GM18867 (cell line): ENCODE measurements at regions not wholly inside any gene's neighbourhood (a gene's known extent, or its start where the extent isn't known, plus 50 kb on each side); places are given as distances from the start of the nearest gene placed in this dataset.

Source experiments
- ATAC-seq: cut with Tn5 transposase; IDR thresholded peaks from one replicate; pipeline ENCODE4 v1.9.1; 2021; ENCODE audit warnings: mild to moderate bottlenecking, moderate library complexity; ENCODE audit not compliant: unreplicated experiment

DNA sequence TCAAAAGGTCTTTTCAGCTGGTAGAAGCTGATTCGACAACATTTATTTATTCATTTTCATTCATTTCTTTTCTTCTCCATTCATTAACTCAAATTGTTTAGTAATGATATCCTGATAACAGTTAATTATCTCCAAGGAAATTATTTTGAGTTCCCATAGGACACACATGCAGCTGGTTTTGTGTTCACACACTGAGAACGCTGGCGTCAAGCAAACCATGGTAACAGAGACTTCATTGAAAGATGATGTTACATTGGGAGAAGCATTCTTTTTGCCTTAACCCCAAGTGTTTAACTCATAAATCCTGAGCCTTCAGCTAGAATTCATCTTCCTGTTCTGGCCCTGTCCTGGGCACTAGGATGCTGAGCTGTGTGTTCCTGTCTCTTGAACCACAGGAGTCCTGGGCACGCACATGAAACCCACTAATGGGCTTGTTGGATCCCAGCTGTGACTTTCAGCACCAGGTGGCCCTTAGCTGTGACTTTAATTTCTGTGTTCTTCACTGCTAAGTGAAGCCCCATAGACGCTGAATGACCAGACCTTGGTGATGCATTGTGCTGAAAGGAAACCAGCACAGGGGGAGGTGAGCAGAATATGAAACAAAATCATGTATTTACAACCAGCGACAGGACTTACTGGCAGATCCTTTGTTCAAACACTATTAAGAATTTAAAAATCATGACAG, 121.5 kb upstream of the PRSS58 start:
- no peak for ATAC-seq

DNA sequence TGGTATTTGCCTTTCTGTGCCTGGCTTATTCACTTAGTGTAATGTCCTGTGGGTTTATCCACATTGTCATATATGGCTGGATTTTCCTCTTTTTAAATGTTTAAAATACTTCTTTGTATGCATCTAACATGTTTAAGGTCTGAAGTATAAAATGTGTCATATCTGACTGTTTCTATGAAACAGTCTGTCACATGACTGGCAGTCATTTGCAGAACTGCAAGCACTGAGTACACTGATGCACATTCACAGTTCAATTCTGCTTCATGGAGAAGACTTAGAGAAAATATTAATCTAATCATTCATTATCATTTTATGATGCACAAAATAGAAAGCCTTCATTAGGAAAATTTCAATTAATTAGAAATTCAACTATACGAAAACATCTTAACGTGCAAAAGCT, 119.7 kb upstream of the PRSS58 start:
- ATAC-seq: no peak

DNA sequence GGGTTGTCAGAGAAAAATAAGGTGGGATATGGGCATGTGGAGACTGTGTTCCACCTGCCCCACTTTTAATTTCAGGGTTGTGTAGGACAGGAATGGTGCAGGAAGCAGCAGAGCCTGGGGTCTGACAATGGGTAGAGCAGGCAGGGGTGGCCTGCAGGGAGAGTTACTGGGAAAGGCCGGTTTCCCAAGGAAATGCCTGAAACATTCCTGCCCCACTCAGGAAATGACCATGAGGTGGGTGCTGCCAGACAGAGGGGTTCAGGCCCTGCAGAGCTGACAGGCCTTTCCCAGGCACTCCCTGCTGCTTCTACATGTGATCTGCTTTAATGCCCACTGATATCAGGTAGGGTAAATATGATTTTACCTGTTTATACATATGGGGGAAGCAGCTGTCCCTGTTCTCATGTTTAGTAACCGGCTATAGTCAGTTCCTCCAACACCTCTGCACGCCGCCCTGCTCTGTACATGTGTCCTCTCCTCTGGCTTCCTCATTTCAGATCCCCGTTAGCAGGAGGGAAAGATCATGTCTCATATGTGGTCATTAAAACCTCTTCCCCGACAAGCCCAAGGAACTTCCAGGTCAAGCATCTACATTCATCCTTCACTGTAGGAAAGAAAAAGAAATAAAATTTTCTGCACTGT, 118.6 kb upstream of the PRSS58 start:
- no peak for ATAC-seq

DNA sequence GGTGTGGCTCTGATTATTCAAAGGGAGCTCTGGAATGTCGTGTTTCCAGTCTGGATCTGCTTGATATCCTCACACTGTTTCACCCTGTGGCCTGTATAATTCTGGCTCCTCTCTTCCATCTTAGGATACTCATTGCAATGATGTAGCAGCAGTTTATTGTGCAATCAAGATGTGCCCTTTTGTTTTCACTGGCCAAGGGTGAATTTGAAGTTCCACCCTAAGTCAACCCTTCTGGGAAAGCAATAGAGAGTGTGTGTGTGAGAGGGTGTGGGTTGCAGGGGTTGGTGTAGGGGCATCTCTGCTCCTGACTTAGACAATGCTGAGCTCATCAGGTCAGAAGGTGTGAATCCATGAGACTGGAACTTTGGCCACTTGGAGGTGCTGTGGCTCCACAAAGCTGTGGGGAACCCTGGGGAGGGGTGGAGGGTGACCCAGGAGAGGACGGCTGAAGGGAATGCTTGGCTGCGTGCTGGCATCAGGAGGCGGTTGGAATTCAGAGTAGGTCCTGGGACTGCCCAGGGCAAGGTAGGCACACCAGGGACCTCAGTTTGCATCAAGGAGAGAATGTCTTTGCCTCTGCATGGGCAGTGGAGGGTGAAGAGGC, 118.0 kb upstream of the PRSS58 start:
- ATAC-seq: no peak

DNA sequence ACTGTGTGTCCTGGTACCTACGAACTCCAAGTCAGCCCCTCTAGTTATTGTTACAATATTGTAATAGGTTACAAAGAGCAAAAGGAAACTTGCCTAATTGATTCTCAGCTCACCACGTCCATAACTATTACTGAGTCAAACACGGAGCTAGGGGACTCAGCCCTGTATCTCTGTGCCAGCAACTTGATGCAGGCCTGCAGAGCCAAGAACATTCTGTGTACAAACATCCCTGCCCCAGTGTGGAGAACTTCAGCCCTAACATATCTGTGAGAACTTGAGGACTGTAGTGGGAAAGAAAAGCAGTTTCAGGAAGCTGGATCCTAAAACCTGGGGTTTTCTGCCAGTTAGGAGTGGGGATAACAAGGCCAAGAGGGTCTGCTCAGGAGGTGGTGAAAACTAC, 114.9 kb upstream of the PRSS58 start:
- no peak for ATAC-seq

- no peak for ATAC-seq
Measured at GRCh38 chr7:142371586-142372377, 113.9 kb upstream of the PRSS58 start.

DNA sequence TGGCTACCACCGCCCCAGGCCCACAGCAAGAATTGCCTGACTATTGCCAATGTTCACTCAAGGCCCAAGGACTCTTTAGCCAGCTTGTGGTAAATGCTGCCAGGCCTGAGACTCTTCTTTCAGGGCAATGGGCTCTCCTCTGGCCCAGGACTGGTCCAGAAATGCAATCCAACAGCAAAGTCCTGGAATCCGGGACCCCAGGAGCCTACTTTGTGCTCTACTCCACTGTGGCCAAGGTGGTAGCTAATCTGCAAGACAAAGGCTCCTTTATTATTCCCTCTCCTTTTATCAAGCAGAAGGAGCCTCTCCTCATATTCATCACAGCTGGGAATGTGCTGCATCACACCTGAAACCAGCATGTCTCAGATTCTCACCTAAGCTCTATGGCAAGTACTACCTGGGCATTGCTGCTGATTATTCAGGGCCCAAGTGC, 107.6 kb upstream of the PRSS58 start:
- no peak for ATAC-seq

DNA sequence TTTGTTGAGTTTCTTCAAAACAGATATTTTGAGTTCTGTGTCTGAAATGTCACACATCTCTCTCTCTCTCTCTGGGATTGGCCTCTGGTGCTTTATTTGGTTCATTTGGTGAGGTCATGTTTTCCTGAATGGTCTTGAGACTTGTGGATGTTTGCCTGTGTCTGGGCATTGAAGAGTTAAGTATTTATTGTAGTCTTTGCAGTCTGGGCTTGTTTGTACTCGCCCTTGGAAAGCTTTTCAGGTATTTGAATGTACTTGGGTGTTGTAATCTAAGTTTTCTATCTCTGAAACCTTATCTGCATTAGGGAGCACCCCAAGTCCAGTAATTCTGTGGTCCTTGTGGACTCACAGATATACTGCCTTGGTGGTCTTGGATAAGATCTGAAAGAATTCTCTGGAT, 106.7 kb upstream of the PRSS58 start:
- no peak for ATAC-seq

- no peak for ATAC-seq
Measured at GRCh38 chr7:142362349-142362748, 104.5 kb upstream of the PRSS58 start.

DNA sequence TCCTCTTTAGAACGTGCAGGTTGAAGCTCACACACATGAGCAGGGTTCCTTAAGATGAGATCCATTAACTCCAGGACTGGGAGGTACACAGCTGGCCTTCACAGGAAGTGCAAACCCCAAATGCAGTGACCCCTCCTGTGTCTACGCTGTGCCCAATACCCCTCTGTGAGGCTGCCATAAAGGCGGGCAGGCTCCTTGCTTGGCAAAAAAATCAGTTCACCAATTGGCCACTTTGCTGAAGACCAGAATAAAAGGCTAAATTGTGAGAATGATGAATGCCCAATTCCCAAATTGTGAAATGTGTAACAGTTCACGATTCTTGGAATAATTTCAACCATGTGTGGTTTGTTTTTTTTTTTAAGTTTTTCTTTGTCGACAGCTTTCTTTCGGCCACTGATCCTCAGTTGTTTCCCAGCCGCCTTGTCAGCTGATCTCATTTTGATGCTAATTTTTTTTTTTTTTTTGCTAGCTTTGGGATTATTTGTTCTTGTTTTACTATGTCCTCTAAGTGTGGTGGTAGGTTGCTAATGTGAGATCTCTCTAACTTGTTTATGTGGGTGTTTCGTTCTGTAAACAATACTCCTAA, 101.9 kb upstream of the PRSS58 start:
- no peak for ATAC-seq

GRCh38 chr7:142357953-142358520, 100.2 kb upstream of the PRSS58 start:
- peak; percentile 91 for ATAC-seq

GRCh38 chr7:142356166-142356565, 98.3 kb upstream of the PRSS58 start:
- no peak for ATAC-seq

- ATAC-seq: no peak
Measured at GRCh38 chr7:142355328-142355727, 97.5 kb upstream of the PRSS58 start.

GRCh38 chr7:142353147-142354060, 95.5 kb upstream of the PRSS58 start:
- ATAC-seq: no peak

- no peak for ATAC-seq
Measured at GRCh38 chr7:142352543-142352942, 94.7 kb upstream of the PRSS58 start.

DNA sequence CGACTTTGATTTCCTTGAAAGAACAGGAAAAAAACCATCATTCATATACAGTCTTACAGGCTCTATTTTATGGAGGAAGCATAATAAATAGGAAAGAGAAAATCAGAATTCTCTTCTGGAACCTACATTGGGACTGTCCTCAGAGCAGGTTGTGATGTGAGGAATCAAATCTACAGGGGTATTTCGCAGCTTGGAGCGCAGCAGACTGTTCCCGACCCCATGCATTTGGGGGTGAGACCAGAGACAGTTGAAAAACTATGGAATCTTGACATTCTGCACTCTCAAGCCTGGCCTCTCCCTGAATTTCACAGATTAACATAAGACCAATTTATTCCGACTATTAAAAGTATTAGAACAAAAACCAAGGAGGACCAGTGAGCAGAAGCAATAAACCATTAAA, 93.3 kb upstream of the PRSS58 start:
- no peak for ATAC-seq

- no peak for ATAC-seq
Measured at GRCh38 chr7:142349670-142350405, 92.0 kb upstream of the PRSS58 start.

DNA sequence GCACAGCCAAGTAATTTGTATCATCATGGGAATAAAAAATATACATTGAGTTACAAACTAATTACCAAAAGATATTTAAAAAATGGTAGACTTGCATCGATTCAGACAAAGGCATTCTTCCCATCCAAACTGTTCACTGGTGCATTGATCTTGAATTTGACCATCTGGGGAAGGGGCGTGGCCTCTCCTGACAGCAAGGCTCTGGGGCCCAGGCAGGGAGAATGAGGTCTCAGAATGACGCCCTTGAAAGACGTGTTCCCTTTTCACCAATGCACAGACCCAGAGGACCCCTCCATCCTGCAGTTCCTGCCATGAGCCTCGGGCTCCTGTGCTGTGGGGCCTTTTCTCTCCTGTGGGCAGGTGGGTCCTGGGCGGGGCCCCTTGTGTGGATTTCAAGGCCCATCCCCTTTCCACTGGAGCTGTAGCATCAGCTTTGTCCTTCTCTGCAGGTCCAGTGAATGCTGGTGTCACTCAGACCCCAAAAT, 91.1 kb upstream of the PRSS58 start:
- no peak for ATAC-seq

- ATAC-seq: no peak
Measured at GRCh38 chr7:142348100-142348499, 90.2 kb upstream of the PRSS58 start.
